Sciatic nerve (tissue), 2 donors: ENCODE measurements at regions not wholly inside any gene's neighbourhood (a gene's known extent, or its start where the extent isn't known, plus 50 kb on each side); places are given as distances from the start of the nearest gene placed in this dataset.

Source experiments
- ATAC-seq: fragments of 200-7000 bp; cut with Tn5 transposase; one replicate; pipeline ENCODE4 v1.9.1; 2020; ENCODE audit warnings: mild to moderate bottlenecking, moderate library complexity
- DNase-seq: peaks from one replicate; pipeline ENCODE4 v3.0.0-alpha.2; 2020; ENCODE audit warnings: low spot score
- intact Hi-C: fragments of 100-400 bp; cut with DNase I; formaldehyde crosslinking; loops from one replicate; pipeline ENCODE4 v1.14.2; 2022
- donor health status: DM: no; HTN: no; CAD: no.
- donor health status: DM: no; HTN: no; CAD: no.

DNA sequence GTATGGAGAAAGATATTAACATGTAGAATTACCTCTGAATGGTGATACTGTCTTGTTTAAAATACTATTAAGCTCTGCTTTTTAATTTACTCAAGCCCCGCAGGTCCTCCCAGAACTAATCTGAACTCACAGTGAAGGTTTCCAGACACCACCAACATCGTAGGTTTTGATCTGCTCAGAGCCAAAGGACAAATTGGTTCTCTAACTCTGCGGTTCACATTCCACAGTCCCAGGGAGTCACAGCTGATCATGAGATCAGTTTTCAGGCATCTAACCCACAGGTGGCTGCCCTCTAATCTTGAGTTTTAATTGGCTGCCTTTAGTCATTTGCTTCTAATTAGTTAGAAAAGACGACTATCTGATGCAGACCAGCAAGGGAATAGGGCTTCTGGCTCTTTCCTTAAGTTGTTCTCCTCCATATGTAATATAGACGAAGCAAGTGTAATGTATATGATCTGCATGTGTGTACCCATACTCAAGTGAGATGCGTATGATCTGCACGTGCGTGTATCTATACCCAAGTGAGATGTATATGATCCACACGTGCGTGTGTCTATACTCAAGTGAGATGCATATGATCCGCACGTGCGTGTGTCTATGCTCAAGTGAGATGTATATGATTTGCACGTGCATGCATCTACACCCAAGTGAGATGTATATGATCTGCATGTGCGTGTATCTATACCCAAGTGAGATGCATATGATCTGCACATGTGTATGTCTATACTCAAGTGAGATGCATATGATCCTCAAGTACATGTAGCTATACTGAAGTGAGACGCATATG lies 331.5 kb upstream of the NPVF start:
- ATAC-seq (no peak), DNase-seq (no peak)
- intact Hi-C loops = no loop called here

DNA sequence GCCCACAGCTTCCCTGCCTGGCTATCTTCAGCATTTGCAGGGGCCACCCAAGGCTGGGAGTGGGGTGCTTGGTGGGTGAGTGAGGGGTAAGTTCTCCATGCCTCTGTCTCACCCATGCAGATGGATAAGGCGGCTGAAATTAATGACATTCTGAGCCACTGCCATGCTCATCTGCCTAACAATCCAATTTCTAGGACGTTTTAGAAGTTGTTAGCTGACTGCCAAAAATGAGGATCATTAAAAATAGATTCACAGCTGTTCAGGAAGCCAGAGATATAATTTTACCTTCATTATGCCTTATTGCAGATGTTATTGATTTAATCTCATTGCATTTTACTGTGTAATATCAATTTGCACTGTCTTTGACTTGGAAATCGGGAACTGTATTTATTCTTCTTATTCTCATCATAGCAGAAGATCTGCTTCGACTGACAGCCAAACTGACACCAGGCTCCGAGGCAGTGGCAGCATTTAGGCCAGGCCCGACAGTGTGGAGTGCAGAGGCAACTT lies 334.4 kb upstream of the NPVF start:
- ATAC-seq (no peak), DNase-seq (no peak)
- intact Hi-C loops = no loop called here

DNA sequence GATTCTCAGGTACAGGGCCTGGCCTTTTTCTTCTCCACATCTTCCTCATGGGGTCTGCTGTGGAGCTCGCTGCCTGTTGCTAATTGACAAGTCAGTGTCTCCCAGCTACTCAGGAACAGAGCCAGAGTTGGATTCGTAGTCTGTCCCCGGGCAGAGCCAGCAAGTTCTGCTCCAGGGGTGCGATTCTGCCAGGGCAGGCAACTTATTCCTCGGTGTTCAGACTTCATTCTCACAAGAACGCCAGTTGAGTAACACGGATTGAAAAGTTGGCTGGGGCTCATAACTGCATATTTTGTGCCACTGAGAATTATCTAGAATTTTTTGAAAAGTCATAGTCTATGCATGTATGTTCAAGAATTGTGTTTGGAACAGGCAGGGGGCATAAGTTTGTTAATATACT lies 336.7 kb upstream of the NPVF start:
- peak; percentile 22 for ATAC-seq
- no peak for DNase-seq
- intact Hi-C loops = no loop called here

- ATAC-seq = no peak
- DNase-seq = peak; percentile 78
- intact Hi-C loops = no loop called here
Measured at GRCh38 chr7:25565949-25566348, 337.7 kb upstream of the NPVF start.

- DNase-seq = no peak
- intact Hi-C loops = no loop called here
- ATAC-seq = no peak
Measured at GRCh38 chr7:25567430-25567829, 339.1 kb upstream of the NPVF start.

DNA sequence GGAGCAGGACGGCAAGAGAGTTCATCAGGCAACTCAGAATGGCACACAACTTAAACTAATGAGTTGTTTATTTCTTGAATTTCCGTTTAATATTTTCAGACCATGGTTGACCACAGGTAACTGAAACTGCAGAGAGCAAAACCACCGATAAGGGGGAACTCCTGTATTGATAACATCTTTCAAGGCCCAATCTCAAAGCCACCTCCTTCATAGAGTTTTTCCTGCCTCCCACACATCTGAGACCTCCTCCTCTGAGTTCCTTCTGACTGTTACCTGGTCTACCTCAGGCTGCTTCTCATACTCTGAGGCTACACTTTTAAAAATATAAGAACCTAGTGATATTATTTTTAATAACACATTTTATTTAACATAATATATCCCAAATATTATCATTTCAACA lies 341.5 kb upstream of the NPVF start:
- ATAC-seq (no peak), DNase-seq (no peak)
- intact Hi-C loops = no loop called here

DNA sequence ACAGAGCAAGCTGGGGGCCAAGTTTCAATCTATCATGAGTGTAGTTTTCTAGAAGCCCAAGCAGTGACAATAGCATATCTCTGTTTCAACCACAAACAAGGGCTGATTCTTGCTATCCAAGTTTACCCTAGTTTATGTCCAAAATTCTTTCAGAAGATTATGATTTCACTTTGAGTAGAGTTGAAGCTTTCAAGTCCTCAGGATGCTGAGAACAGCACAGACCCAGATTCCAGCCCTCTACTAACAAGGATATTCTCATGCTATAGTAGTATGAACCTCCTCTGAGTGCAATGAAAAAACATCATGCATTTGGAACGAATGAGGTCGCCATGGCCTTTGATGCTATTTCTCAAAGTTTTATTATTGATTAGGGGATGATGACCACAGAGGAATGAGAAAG lies 344.1 kb upstream of the NPVF start:
- DNase-seq = no peak
- intact Hi-C loops = no loop called here

DNA sequence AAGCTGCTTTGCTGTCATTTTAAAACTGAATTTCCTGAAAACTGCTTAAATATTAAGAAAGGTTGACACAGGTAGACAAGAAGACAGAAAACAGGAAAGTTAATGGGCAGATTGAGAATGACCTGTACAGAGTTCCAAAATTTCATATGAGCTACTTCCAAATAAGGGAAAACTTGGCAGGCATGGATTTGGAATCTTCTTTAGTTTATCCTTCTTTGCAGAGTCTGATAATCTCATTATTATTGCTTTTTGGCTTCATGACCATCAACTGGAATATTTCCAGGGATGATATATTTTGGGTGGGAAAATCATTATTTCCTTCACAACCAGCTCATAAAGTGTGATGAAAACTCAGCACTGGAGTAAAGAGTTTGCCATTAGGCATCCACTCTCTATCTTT lies 346.5 kb upstream of the NPVF start:
- DNase-seq (no peak), ATAC-seq (no peak)
- intact Hi-C loops = no loop called here

More for the DNA sequence above, 344.1 kb upstream of the NPVF start:
- ATAC-seq = no peak

DNA sequence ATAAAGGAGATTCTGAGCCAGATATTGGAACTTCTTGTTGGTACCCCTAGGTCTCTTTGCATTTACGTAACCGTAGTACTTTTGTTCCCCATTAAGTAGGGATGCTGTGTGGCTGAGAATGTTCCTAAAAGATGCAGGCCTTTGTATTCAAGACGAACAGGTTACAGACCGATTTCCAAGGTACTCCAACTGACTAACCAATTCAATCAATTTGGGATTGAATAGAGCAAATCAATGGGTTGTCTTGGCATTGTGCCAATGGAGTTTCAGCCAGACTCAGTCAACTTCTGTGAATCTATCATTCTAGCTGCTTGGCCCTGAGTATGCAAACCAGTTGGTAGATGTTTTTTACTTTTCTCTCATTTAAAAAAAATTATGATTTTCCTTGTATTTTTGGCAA lies 347.3 kb upstream of the NPVF start:
- DNase-seq (no peak), ATAC-seq (no peak)
- intact Hi-C loops = no loop called here

GRCh38 chr7:25578991-25579777 lies 350.9 kb upstream of the NPVF start:
- peak; percentile 41 for ATAC-seq
- intact Hi-C loops = no loop called here
- no peak for DNase-seq

GRCh38 chr7:25579778-25580075 lies 351.4 kb upstream of the NPVF start:
- DNase-seq = no peak
- no peak for ATAC-seq
- intact Hi-C loops = no loop called here

- intact Hi-C loops = no loop called here
- DNase-seq (no peak), ATAC-seq (no peak)
Measured at GRCh38 chr7:25580141-25580540, 351.9 kb upstream of the NPVF start.

- DNase-seq = no peak
- intact Hi-C loops = no loop called here
- peak; percentile 48 for ATAC-seq
Measured at GRCh38 chr7:25583621-25584020, 355.3 kb upstream of the NPVF start.

DNA sequence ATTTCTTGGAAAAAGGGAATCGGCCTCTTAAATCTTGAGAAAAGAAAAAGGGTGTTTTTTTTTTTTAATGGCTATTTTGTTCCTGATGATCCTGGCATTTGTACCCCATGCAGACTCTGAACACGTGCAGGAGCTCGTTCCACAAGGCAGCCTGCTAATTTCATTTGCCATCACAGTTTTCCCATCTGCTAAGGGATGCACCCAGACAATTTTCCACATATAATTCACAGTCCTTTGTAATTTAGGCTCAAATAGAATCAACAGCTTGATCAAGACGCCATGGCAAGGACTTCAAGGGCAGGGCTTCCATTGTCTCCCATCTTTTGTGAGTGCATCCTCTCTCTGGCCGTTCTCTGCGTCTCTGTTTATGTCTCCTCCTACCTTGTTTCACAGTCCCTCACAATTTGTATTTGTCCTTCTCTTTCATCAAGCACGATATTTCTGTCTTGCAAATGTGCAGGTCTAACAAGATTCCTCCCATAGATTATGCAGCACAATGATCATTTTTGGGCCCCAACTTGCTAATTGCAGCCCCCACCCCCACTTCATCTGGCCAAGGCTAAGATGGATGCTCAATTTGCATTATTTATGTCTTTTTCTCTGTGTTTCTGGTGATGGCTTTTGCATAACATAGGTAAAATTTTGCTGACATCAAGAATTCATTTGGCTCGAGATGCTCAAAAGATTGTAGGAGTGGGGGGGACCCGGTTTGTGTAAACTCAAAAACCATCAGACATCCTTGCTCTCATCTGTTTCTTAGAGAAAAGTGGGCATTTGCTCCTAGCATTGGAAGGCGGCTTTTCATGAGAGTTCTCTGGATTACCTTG lies 356.0 kb upstream of the NPVF start:
- ATAC-seq (no peak), DNase-seq (no peak)
- intact Hi-C loops = no loop called here

- intact Hi-C loops = no loop called here
- no peak for DNase-seq
Measured at GRCh38 chr7:25586513-25586912, 358.2 kb upstream of the NPVF start.

DNA sequence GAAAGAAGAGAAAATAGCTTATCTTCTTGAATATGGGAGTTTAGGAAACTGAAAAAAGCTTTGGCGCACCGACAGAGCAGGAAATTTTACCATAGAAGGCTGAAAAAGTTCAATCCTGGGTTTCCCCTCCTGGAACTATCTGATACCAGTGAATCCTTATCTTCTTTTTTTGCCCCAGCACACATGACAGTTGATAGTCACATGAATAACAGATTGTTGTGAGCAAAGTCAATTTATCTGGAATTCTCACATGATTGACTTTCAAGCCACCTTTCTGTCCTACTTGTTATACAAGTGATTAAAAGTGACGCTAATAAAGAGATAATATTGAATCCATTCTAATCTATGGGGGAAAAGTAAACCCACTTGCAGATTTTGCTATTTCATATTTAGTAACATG lies 365.8 kb upstream of the NPVF start:
- intact Hi-C loops = no loop called here
- DNase-seq = no peak
- ATAC-seq = no peak

More at GRCh38 chr7:25586513-25586912, 358.2 kb upstream of the NPVF start:
- no peak for ATAC-seq

- intact Hi-C loops = no loop called here
- no peak for ATAC-seq
- DNase-seq = no peak
Measured at GRCh38 chr7:25594728-25595127, 366.4 kb upstream of the NPVF start.

DNA sequence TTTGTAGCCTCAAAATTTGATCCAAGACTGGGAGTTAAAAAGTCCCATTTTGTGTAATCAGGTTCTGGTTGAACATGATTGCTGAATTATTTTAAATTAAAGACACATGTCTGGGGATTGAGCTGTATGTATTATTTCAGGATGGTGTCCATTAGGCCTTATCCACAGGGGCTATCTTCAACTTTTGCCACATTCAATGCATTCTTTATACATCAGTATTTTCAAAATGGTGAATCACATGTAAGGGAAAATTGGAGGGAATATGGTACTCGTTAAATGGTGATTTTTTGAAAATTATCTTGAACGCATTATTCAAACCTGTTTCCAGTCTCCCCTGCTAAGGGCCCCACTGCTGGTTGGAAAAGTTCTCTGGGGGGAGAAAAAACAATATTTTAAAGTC lies 367.7 kb upstream of the NPVF start:
- no peak for DNase-seq
- intact Hi-C loops = no loop called here
- no peak for ATAC-seq

DNA sequence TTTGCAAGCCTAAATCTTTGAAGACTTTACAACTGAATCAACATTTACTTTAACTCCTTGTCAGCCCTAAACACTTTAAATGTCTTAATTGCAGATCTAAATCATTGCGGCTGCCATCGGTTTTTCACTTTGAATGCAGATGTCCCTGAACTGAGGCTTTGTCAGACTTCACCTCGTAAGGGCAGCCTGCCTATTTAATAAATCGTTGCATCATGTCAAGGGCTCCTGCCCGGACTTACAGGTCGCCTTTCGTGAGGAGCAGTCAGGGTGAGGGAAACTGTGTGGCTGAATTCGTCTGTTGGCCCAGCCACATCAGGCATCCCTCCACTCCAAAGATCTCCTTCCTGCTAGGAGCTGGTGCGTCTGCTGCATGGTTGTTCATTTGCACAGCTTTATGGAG lies 368.2 kb upstream of the NPVF start:
- no peak for ATAC-seq
- DNase-seq = no peak
- intact Hi-C loops = no loop called here

GRCh38 chr7:25597946-25598345 lies 369.7 kb upstream of the NPVF start:
- DNase-seq (no peak), ATAC-seq (peak; percentile 87)
- intact Hi-C loops = no loop called here
